Cardiac muscle cell (in vitro differentiated cells and primary cell): ENCODE measurements at regions not wholly inside any gene's neighbourhood (a gene's known extent, or its start where the extent isn't known, plus 50 kb on each side); places are given as distances from the start of the nearest gene placed in this dataset.

Source experiments
- DNase-seq, 2 donors: peaks; one replicate each; pipeline versions ENCODE4 v3.0.0 to v3.0.0-alpha.2; 2010 to 2017; ENCODE audit warnings: low read depth in 1 of 2, low spot score in 1 of 2
- H3K27ac ChIP-seq: fragments of 200-600 bp; sonication (generic); 2 replicates; pipeline ENCODE4 v1.5.1; 2016
- H3K27me3 ChIP-seq: fragments of 200-600 bp; sonication (generic); 2 replicates; pipeline ENCODE4 v1.6.0; 2016; ENCODE audit warnings: control low read depth
- H3K36me3 ChIP-seq: fragments of 200-600 bp; sonication (generic); 2 replicates; pipeline ENCODE4 v1.5.1; 2016; ENCODE audit warnings: control low read depth
- H3K4me1 ChIP-seq: fragments of 200-600 bp; sonication (generic); 2 replicates; pipeline ENCODE4 v1.8.1; 2017; ENCODE audit warnings: low read depth, mild to moderate bottlenecking, mixed run types
- H3K4me3 ChIP-seq: fragments of 200-600 bp; sonication (generic); 2 replicates; pipeline ENCODE4 v1.5.1; 2016; ENCODE audit warnings: mild to moderate bottlenecking
- H3K9me3 ChIP-seq: fragments of 200-600 bp; sonication (generic); 2 replicates; pipeline ENCODE4 v1.5.1; 2017; ENCODE audit warnings: low read depth, mild to moderate bottlenecking, control low read depth
- CTCF ChIP-seq: IDR thresholded peaks from 2 replicates; pipeline ENCODE4 v1.5.1; 2012; ENCODE audit warnings: low read depth, mild to moderate bottlenecking, low read length

GRCh38 chr10:20726381-20726780 lies 170.7 kb downstream of the NEBL start:
- no peak for TF ChIP-seq CTCF
- DNase-seq: no peak
- Histone ChIP-seq H3K9me3 (no peaks in the 10 kb centered on the region), H3K4me1 (no peaks in the 10 kb centered on the region), H3K36me3 (no peaks in the 10 kb centered on the region), H3K4me3 (no peak overlapping the region), H3K27me3 (no peaks in the 10 kb centered on the region), H3K27ac (no peak overlapping the region)

GRCh38 chr10:20714979-20715378 lies 182.1 kb downstream of the NEBL start:
- no peak for DNase-seq
- no peak for TF ChIP-seq CTCF

GRCh38 chr10:20714518-20714917 lies 182.6 kb downstream of the NEBL start:
- TF ChIP-seq CTCF: no peak
- Histone ChIP-seq H3K4me1 (no peaks in the 10 kb centered on the region), H3K36me3 (no peaks in the 10 kb centered on the region), H3K4me3 (no peak overlapping the region), H3K9me3 (no peaks in the 10 kb centered on the region), H3K27ac (no peak overlapping the region), H3K27me3 (no peaks in the 10 kb centered on the region)
- DNase-seq: no peak

More at GRCh38 chr10:20714979-20715378, 182.1 kb downstream of the NEBL start:
- Histone ChIP-seq H3K4me1 (no peaks in the 10 kb centered on the region), H3K36me3 (no peaks in the 10 kb centered on the region), H3K27ac (no peak overlapping the region), H3K4me3 (no peak overlapping the region), H3K9me3 (no peaks in the 10 kb centered on the region), H3K27me3 (no peaks in the 10 kb centered on the region)

GRCh38 chr10:20713420-20713819 lies 183.7 kb downstream of the NEBL start:
- TF ChIP-seq CTCF: no peak
- Histone ChIP-seq H3K27ac (no peak overlapping the region), H3K4me1 (no peaks in the 10 kb centered on the region), H3K4me3 (no peak overlapping the region), H3K36me3 (no peaks in the 10 kb centered on the region), H3K27me3 (no peaks in the 10 kb centered on the region), H3K9me3 (no peaks in the 10 kb centered on the region)
- no peak for DNase-seq

GRCh38 chr10:20712774-20713173 lies 184.3 kb downstream of the NEBL start:
- Histone ChIP-seq H3K36me3 (no peaks in the 10 kb centered on the region), H3K4me1 (no peaks in the 10 kb centered on the region), H3K27me3 (no peaks in the 10 kb centered on the region), H3K4me3 (no peak overlapping the region), H3K9me3 (no peaks in the 10 kb centered on the region), H3K27ac (no peak overlapping the region)
- no peak for DNase-seq
- no peak for TF ChIP-seq CTCF

- Histone ChIP-seq H3K4me3 (no peak overlapping the region), H3K27ac (no peak overlapping the region)
- DNase-seq: no peak
These were observed 187.4 kb downstream of the NEBL start for GRCh38 chr10:20709708-20710107.

More at GRCh38 chr10:20709708-20710107, 187.4 kb downstream of the NEBL start:
- no peak for TF ChIP-seq CTCF
- no peaks in the 10 kb centered on the region for H3K27me3 ChIP-seq
- H3K9me3 ChIP-seq: no peaks in the 10 kb centered on the region
- no peaks in the 10 kb centered on the region for H3K4me1 ChIP-seq
- H3K36me3 ChIP-seq: no peaks in the 10 kb centered on the region
